ENCODE measurements at regions not wholly inside any gene's neighbourhood (a gene's known extent, or its start where the extent isn't known, plus 50 kb on each side); places are given as distances from the start of the nearest gene placed in this dataset.

- Mint-ChIP-seq H3K27ac (peak overlapping the region; percentile 22), H3K9me3 (peaks cover 6% of the 10 kb centered on the region), H3K36me3 (no peaks in the 10 kb centered on the region), H3K27me3 (peaks cover 24% of the 10 kb centered on the region), H3K4me1 (ENCODE audit: unreplicated experiment) (no peaks in the 10 kb centered on the region), H3K4me3 (no peak overlapping the region)
- no peak for TF ChIP-seq CTCF (conservative IDR thresholded peaks at IDR 0.05)
- DNase-seq (ENCODE audit: extremely low spot score, unreplicated experiment) = no peak
These were observed 247.5 kb upstream of the GALNT17 start for GRCh38 chr7:70884440-70884764.

- DNase-seq (ENCODE audit: extremely low spot score, unreplicated experiment) = no peak
- Mint-ChIP-seq H3K27ac (peak overlapping the region; percentile 10), H3K27me3 (peaks cover 28% of the 10 kb centered on the region), H3K4me1 (ENCODE audit: unreplicated experiment) (no peaks in the 10 kb centered on the region), H3K9me3 (peaks cover 10% of the 10 kb centered on the region), H3K4me3 (no peak overlapping the region), H3K36me3 (no peaks in the 10 kb centered on the region)
- TF ChIP-seq CTCF (conservative IDR thresholded peaks at IDR 0.05) = no peak
These were observed 247.1 kb upstream of the GALNT17 start for GRCh38 chr7:70884809-70885208.

- TF ChIP-seq CTCF (conservative IDR thresholded peaks at IDR 0.05) = no peak
- H3K4me1 Mint-ChIP-seq (ENCODE audit: unreplicated experiment) = no peaks in the 10 kb centered on the region
- peaks cover 20% of the 10 kb centered on the region for H3K9me3 Mint-ChIP-seq
- H3K27ac Mint-ChIP-seq = no peak overlapping the region
- DNase-seq (ENCODE audit: extremely low spot score, unreplicated experiment) = no peak
- peaks cover 28% of the 10 kb centered on the region for H3K27me3 Mint-ChIP-seq
- no peaks in the 10 kb centered on the region for H3K36me3 Mint-ChIP-seq
- H3K4me3 Mint-ChIP-seq = no peak overlapping the region
These were observed 245.4 kb upstream of the GALNT17 start for GRCh38 chr7:70886547-70886946.

- H3K4me3 Mint-ChIP-seq = no peak overlapping the region
- H3K27ac Mint-ChIP-seq = no peak overlapping the region
- TF ChIP-seq CTCF (conservative IDR thresholded peaks at IDR 0.05) = no peak
- H3K4me1 Mint-ChIP-seq (ENCODE audit: unreplicated experiment) = no peaks in the 10 kb centered on the region
- no peaks in the 10 kb centered on the region for H3K36me3 Mint-ChIP-seq
- no peak for DNase-seq (ENCODE audit: extremely low spot score, unreplicated experiment)
- peaks cover 20% of the 10 kb centered on the region for H3K9me3 Mint-ChIP-seq
- H3K27me3 Mint-ChIP-seq = peaks cover 28% of the 10 kb centered on the region
These were observed 244.8 kb upstream of the GALNT17 start for GRCh38 chr7:70887186-70887585.

GRCh38 chr7:70890147-70890969, 241.6 kb upstream of the GALNT17 start:
- Mint-ChIP-seq H3K36me3 (no peaks in the 10 kb centered on the region), H3K4me1 (ENCODE audit: unreplicated experiment) (peaks cover 12% of the 10 kb centered on the region), H3K9me3 (peaks cover 20% of the 10 kb centered on the region), H3K27me3 (peaks cover 27% of the 10 kb centered on the region), H3K27ac (no peak overlapping the region), H3K4me3 (no peak overlapping the region)
- no peak for TF ChIP-seq CTCF (conservative IDR thresholded peaks at IDR 0.05)
- DNase-seq (ENCODE audit: extremely low spot score, unreplicated experiment) = no peak
